Adrenal gland (tissue), 9 donors: ENCODE measurements at regions not wholly inside any gene's neighbourhood (a gene's known extent, or its start where the extent isn't known, plus 50 kb on each side); places are given as distances from the start of the nearest gene placed in this dataset.
"Not testable (repeated sequence)": the region's sequence is repeated elsewhere in the genome, so short reads cannot be mapped to it uniquely, and the experiment has no call there.

ENCODE experiments used
- DNase-seq, 7 donors: peaks; one replicate each; pipeline ENCODE4 v3.0.0-alpha.2; 2019 to 2020
- H3K27ac ChIP-seq, 5 donors: fragments of 200-600 bp; sonication (generic) in 4 of 5; 1 replicate in 3 of 5; 2 replicates in 2 of 5; pipeline versions ENCODE4 v1.5.1 to v1.8.0; 2016 to 2020; ENCODE audit warnings: mild to moderate bottlenecking in 1 of 5
- H3K27me3 ChIP-seq: fragments of 200-600 bp; 2 replicates; pipeline ENCODE4 v1.8.0; 2021
- H3K36me3 ChIP-seq, 2 donors: fragments of 200-600 bp; replicated peaks in 1 of 2; 1 replicate in 1 of 2; 2 replicates in 1 of 2; pipeline versions ENCODE4 v1.5.1 to v1.8.0; 2018 to 2022
- H3K4me1 ChIP-seq, 2 donors: fragments of 200-600 bp; replicated peaks in 1 of 2; 1 replicate in 1 of 2; 2 replicates in 1 of 2; pipeline versions ENCODE4 v1.5.1 to v1.8.0; 2018 to 2021
- H3K4me3 ChIP-seq, 4 donors: fragments of 200-600 bp; sonication (generic) in 3 of 4; one replicate each; pipeline ENCODE4 v1.5.1; 2016 to 2018
- H3K9me3 ChIP-seq, 3 donors: fragments of 200-600 bp; sonication (generic) in 1 of 3; replicated peaks in 1 of 3; 1 replicate in 2 of 3; 2 replicates in 1 of 3; pipeline versions ENCODE4 v1.5.1 to v1.8.0; 2016 to 2021
- POLR2A ChIP-seq, 2 donors: fragments of 450-650 bp; IDR thresholded peaks; one replicate each; pipeline ENCODE4 v1.6.1; 2017; ENCODE audit warnings: antibody characterized with exemption in 2 of 2, mild to moderate bottlenecking in 2 of 2, moderate library complexity in 1 of 2
- WGBS, 4 donors: extraction: QIAGEN DNeasy Blood & Tissue Kit in 2 of 4; methylation state at CpG; one replicate each; pipeline versions ENCODE4 v1.1.5 to v1.1.7; 2013 to 2017; 5-methylcytosine and 5-hydroxymethylcytosine counted together
- intact Hi-C, 2 donors: fragments of 100-400 bp; cut with DNase I; formaldehyde crosslinking; loops; one replicate each; pipeline versions ENCODE4 v1.14.1 to v1.15.0; 2022 to 2023
- TF ChIP-seq, protein P1 (sequence below), 6 experiments: fragments of 450-650 bp in 4 of 6; fragments of 200-600 bp in 2 of 6; sonication (generic) in 1 of 6; IDR thresholded peaks; 1 replicate in 5 of 6; 2 replicates in 1 of 6; pipeline versions ENCODE4 v1.5.1 to v1.8.0; 2016 to 2021; ENCODE audit warnings: antibody characterized with exemption in 6 of 6, mild to moderate bottlenecking in 2 of 6, moderate library complexity in 1 of 6
- donor health status: healthy with polysubstance abuse.
- donor health status: Bipolar disorder and iron deficiency.
- donor health status: DM: yes; HTN: yes; CAD: no.
- donor health status: DM: no; HTN: no; CAD: no.
- donor health status: DM: no; HTN: no; CAD: no.

DNA sequence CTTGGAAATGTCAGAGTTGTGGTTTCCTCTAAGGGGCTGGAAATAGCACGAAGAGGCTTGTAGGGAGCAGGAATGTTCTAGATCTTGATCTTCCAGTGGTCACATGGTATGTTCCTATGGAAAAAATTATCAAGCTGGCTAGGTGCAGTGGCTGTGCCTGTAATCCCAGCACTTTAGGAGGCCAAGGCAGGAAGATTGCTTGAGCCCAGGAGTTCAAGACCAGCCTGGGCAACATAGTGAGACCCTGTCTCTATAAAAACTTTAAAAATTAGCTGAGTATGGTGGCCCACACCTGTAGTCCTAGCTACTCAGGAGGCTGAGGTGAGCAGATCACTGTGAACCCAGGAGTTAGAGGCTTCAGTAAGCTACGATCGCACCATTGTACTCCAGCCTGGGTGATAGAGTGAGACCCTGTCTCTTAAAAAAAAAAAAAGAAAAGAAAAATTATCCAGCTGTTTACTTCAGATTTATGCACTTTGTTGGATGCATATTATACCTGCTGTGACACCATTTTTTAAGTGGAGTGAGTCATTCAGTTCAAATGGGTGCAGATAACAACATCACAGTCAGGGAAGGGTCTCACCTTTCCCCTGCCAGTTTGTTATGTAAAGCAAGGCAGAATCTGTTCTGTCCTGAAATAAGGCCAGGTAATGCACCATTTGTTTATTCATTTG, 65.7 kb upstream of the LYRM9 start:
- DNase-seq = no peak
- Histone ChIP-seq H3K4me1 (peaks cover 0 to 7% of the 10 kb centered on the region in 2 donors), H3K9me3 (no peaks in the 10 kb centered on the region), H3K27ac (no peak overlapping the region), H3K27me3 (no peaks in the 10 kb centered on the region), H3K4me3 (no peak overlapping the region), H3K36me3 (no peaks in the 10 kb centered on the region)
- TF ChIP-seq POLR2A (IDR thresholded peaks at IDR 0.05) = no peak
- TF ChIP-seq, protein P1, sequence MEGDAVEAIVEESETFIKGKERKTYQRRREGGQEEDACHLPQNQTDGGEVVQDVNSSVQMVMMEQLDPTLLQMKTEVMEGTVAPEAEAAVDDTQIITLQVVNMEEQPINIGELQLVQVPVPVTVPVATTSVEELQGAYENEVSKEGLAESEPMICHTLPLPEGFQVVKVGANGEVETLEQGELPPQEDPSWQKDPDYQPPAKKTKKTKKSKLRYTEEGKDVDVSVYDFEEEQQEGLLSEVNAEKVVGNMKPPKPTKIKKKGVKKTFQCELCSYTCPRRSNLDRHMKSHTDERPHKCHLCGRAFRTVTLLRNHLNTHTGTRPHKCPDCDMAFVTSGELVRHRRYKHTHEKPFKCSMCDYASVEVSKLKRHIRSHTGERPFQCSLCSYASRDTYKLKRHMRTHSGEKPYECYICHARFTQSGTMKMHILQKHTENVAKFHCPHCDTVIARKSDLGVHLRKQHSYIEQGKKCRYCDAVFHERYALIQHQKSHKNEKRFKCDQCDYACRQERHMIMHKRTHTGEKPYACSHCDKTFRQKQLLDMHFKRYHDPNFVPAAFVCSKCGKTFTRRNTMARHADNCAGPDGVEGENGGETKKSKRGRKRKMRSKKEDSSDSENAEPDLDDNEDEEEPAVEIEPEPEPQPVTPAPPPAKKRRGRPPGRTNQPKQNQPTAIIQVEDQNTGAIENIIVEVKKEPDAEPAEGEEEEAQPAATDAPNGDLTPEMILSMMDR (IDR thresholded peaks at IDR 0.05) = no peak
- intact Hi-C loops = no loop called here
- WGBS, 4 donors = 51 to 96% (median 68%) methylated on average over 3 of the region's 3 CpGs

GRCh38 chr17:27959382-27959709, 66.2 kb upstream of the LYRM9 start:
- no peaks in the 10 kb centered on the region for H3K27me3 ChIP-seq
- H3K27ac ChIP-seq = no peak overlapping the region
- intact Hi-C loops = no loop called here
- 63 to 77% (median 74%) methylated on average over 5 of the region's 5 CpGs for WGBS, 4 donors
- TF ChIP-seq, protein P1 (IDR thresholded peaks at IDR 0.05) = no peak
- TF ChIP-seq POLR2A (IDR thresholded peaks at IDR 0.05) = no peak
- no peaks in the 10 kb centered on the region for H3K9me3 ChIP-seq
- H3K4me3 ChIP-seq = no peak overlapping the region
- H3K36me3 ChIP-seq = no peaks in the 10 kb centered on the region
- H3K4me1 ChIP-seq = peaks cover 0 to 7% of the 10 kb centered on the region in 2 donors
- no peak for DNase-seq

DNA sequence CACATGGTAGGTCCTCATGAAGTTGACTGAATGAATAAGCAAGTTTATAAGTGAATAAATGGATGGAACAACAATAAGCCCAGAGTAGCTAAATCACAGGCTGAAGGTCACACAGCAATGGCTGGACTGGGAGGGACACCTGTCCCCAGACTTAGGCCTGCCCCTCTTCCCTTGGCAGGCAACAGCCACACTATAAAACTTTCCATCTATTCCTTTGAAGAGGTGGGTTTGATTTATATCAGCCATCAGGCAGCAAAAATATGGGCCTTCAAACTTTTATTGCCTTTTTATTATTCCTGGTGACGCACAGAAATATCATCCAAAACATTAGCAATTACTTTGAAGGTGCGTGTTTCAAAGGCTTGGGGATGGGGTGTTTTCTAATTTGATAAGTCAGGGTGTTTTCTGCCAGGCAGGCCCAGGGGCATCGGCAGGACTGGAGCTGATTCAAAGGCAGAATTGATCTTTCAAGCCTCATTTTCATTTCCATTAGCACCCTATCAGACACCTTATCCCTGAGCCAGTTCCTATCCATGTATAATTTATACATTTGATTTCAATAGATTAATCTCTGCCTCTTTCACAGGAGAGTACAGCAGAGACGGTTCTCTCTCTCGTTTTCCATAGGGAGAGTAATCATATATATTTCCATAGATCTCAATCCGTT, 67.2 kb upstream of the LYRM9 start:
- TF ChIP-seq, protein P1 (IDR thresholded peaks at IDR 0.05) = no peak
- no peak for TF ChIP-seq POLR2A (IDR thresholded peaks at IDR 0.05)
- intact Hi-C loops = no loop called here
- peak in 2 of 7 donors; percentile 29 to 37 for DNase-seq
- H3K27me3 ChIP-seq = no peaks in the 10 kb centered on the region
- no peak overlapping the region for H3K4me3 ChIP-seq
- H3K4me1 ChIP-seq = peaks cover 0 to 7% of the 10 kb centered on the region in 2 donors
- no peaks in the 10 kb centered on the region for H3K9me3 ChIP-seq
- 64 to 72% (median 65%) methylated on average over 6 of the region's 6 CpGs for WGBS, 4 donors
- no peaks in the 10 kb centered on the region for H3K36me3 ChIP-seq
- no peak overlapping the region for H3K27ac ChIP-seq

DNA sequence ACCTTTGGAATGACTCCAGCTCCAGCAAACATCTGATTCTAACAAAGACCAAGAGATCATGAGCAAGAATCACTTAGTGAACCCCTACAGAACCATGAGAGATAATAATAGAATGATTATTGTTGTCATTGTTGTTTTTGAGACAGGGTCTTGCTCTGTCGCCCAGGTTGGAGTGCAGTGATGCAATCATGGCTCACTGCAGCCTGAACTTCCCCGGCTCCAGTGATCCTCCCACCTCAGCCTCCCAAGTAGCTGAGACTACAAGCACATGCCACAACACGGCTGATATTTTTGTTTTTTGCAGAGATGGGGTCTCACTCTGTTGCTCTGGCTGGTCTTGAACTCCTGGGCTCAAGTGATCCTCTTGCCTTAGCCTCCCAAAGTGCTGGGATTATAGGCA, 69.4 kb upstream of the LYRM9 start:
- H3K27me3 ChIP-seq, H3K9me3 ChIP-seq, H3K27ac ChIP-seq, H3K36me3 ChIP-seq, DNase-seq, H3K4me3 ChIP-seq, intact Hi-C loops, H3K4me1 ChIP-seq: not testable (repeated sequence)
- 84 to 95% (median 90%) methylated on average over 1 to 3 of the region's 3 CpGs for WGBS, 4 donors

- Histone ChIP-seq H3K27me3 (no peaks in the 10 kb centered on the region), H3K4me1 (peaks cover 5 to 7% of the 10 kb centered on the region in 2 donors), H3K4me3 (no peak overlapping the region), H3K9me3 (no peaks in the 10 kb centered on the region), H3K36me3 (no peaks in the 10 kb centered on the region), H3K27ac (peak overlapping the region in 1 of 5 donors; percentile 43)
- no peak for DNase-seq
- TF ChIP-seq, protein P1 (IDR thresholded peaks at IDR 0.05) = no peak
- no peak for TF ChIP-seq POLR2A (IDR thresholded peaks at IDR 0.05)
- intact Hi-C loops = no loop called here
- WGBS, 4 donors = 79 to 86% (median 82%) methylated on average over 6 of the region's 6 CpGs
Observed at GRCh38 chr17:27965224-27965623, 72.1 kb upstream of the LYRM9 start.
